Endothelial cell (in vitro differentiated cells): ENCODE measurements at regions not wholly inside any gene's neighbourhood (a gene's known extent, or its start where the extent isn't known, plus 50 kb on each side); places are given as distances from the start of the nearest gene placed in this dataset.

Source experiments
- DNase-seq: peaks from one replicate; pipeline ENCODE4 v3.0.0; 2021; ENCODE audit warnings: low spot score
- H3K27ac Mint-ChIP-seq: one replicate; pipeline ENCODE4 v1.8.0; 2021; ENCODE audit warnings: mixed read lengths, inconsistent platforms; ENCODE audit not compliant: unreplicated experiment
- H3K27me3 Mint-ChIP-seq: one replicate; pipeline ENCODE4 v1.8.0; 2021; ENCODE audit warnings: mild to moderate bottlenecking, moderate library complexity, mixed read lengths, inconsistent platforms; ENCODE audit not compliant: unreplicated experiment
- H3K36me3 Mint-ChIP-seq: one replicate; pipeline ENCODE4 v1.8.0; 2021; ENCODE audit warnings: mild to moderate bottlenecking, low read depth, mixed read lengths, inconsistent platforms; ENCODE audit not compliant: unreplicated experiment
- H3K4me1 Mint-ChIP-seq: one replicate; pipeline ENCODE4 v1.8.0; 2021; ENCODE audit warnings: mild to moderate bottlenecking, mixed read lengths, inconsistent platforms; ENCODE audit not compliant: unreplicated experiment
- H3K4me3 Mint-ChIP-seq: one replicate; pipeline ENCODE4 v1.8.0; 2021; ENCODE audit warnings: mild to moderate bottlenecking, mixed read lengths, inconsistent platforms; ENCODE audit not compliant: unreplicated experiment
- H3K9me3 Mint-ChIP-seq: one replicate; pipeline ENCODE4 v1.8.0; 2021; ENCODE audit warnings: mixed read lengths, inconsistent platforms; ENCODE audit not compliant: unreplicated experiment
- CTCF ChIP-seq: fragments of 200-600 bp; sonication (generic); IDR thresholded peaks from one replicate; pipeline ENCODE4 v1.5.0; 2021; ENCODE audit warnings: antibody characterized with exemption; ENCODE audit not compliant: unreplicated experiment

GRCh38 chr5:5886812-5887486 is 464.5 kb downstream of the ICE1 start:
- Mint-ChIP-seq H3K36me3 (no peaks in the 10 kb centered on the region), H3K27ac (no peak overlapping the region), H3K27me3 (peaks cover 2% of the 10 kb centered on the region), H3K4me3 (no peak overlapping the region), H3K4me1 (no peaks in the 10 kb centered on the region), H3K9me3 (no peaks in the 10 kb centered on the region)
- TF ChIP-seq CTCF: peak; percentile 77
- DNase-seq: peak; percentile 76

DNA sequence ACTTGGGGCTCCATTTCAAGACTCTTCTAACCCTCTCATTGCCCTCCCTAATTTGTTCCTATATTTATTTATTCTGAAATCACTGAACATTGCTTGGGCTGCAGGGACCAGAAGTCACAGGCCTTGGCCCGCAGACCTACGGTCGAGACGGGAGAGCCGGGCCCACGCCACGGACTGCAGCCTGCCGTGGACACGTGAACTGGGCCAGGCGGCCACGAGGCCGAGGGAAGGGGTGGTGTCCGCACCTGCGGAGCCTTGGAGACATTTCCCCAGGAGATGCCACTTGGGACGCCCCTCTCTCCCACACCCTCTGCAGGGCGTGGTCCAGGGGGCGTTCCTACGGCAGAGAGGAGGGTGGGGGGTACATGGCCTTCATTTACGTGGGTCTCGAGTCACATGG is 463.9 kb downstream of the ICE1 start:
- H3K36me3 Mint-ChIP-seq: no peaks in the 10 kb centered on the region
- no peak overlapping the region for H3K27ac Mint-ChIP-seq
- no peak overlapping the region for H3K4me3 Mint-ChIP-seq
- no peak for DNase-seq
- TF ChIP-seq CTCF: no peak
- H3K27me3 Mint-ChIP-seq: peaks cover 2% of the 10 kb centered on the region
- H3K4me1 Mint-ChIP-seq: no peaks in the 10 kb centered on the region
- H3K9me3 Mint-ChIP-seq: no peaks in the 10 kb centered on the region

- Mint-ChIP-seq H3K4me1 (no peaks in the 10 kb centered on the region), H3K4me3 (no peak overlapping the region), H3K27ac (no peak overlapping the region), H3K9me3 (no peaks in the 10 kb centered on the region), H3K36me3 (no peaks in the 10 kb centered on the region), H3K27me3 (peaks cover 2% of the 10 kb centered on the region)
- no peak for TF ChIP-seq CTCF
- DNase-seq: no peak
Measured at GRCh38 chr5:5885782-5886181, 463.3 kb downstream of the ICE1 start.

DNA sequence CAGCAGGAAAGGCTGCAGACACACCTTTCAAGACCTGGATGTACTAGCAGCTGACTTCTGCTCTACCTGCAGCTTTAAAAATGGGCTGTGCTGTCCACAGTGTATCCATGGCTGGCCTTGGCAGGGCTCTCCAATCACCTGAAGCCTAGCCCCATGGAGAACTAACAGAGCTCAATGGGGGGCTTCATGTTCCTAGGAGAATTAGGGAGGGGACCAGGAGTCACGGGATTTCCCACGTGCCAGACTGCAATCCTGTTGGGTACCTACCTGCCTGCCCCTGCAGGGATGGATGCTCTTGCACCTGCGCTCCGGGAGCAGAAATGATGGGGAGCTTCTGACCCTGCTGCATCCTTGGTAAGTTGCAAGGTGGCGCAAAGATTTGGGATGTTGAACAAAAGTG is 462.1 kb downstream of the ICE1 start:
- H3K4me3 Mint-ChIP-seq: no peak overlapping the region
- TF ChIP-seq CTCF: no peak

GRCh38 chr5:5883562-5883961 is 461.1 kb downstream of the ICE1 start:
- Mint-ChIP-seq H3K4me1 (no peaks in the 10 kb centered on the region), H3K36me3 (no peaks in the 10 kb centered on the region), H3K4me3 (no peak overlapping the region), H3K27me3 (peaks cover 2% of the 10 kb centered on the region), H3K27ac (no peak overlapping the region), H3K9me3 (no peaks in the 10 kb centered on the region)
- TF ChIP-seq CTCF: no peak
- no peak for DNase-seq

More for the DNA sequence above, 462.1 kb downstream of the ICE1 start:
- DNase-seq: no peak
- no peaks in the 10 kb centered on the region for H3K9me3 Mint-ChIP-seq
- H3K4me1 Mint-ChIP-seq: no peaks in the 10 kb centered on the region
- no peak overlapping the region for H3K27ac Mint-ChIP-seq
- peaks cover 2% of the 10 kb centered on the region for H3K27me3 Mint-ChIP-seq
- H3K36me3 Mint-ChIP-seq: no peaks in the 10 kb centered on the region
